HG02870 (cell line): ENCODE measurements at regions not wholly inside any gene's neighbourhood (a gene's known extent, or its start where the extent isn't known, plus 50 kb on each side); places are given as distances from the start of the nearest gene placed in this dataset.
"Not testable (repeated sequence)": the region's sequence is repeated elsewhere in the genome, so short reads cannot be mapped to it uniquely, and the experiment has no call there.

Experiments
- ATAC-seq: cut with Tn5 transposase; IDR thresholded peaks from one replicate; pipeline ENCODE4 v1.9.1; 2021; ENCODE audit warnings: mild to moderate bottlenecking, moderate library complexity; ENCODE audit not compliant: unreplicated experiment

GRCh38 chr3:170712798-170713197, 126.9 kb upstream of the SLC7A14 start:
- no peak for ATAC-seq

DNA sequence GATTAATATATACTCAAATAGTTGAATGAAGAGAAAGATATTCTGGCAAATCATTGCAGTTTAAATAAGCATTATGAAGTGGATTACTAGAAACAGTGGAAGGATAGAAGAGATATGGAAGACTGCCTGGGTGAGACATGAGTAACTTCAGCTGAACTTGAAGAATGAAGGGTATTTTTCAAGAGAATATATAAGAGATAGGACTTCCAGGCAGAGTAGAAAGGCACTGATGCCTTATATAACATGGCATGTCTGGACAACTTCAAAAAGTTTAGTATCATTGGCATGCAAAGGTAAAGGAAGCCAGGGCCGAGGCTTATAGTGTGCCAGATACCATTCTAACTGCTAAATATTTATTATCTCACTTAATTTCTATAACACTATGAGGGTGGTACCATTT, 126.5 kb upstream of the SLC7A14 start:
- no peak for ATAC-seq

GRCh38 chr3:170711786-170712185, 125.9 kb upstream of the SLC7A14 start:
- no peak for ATAC-seq

DNA sequence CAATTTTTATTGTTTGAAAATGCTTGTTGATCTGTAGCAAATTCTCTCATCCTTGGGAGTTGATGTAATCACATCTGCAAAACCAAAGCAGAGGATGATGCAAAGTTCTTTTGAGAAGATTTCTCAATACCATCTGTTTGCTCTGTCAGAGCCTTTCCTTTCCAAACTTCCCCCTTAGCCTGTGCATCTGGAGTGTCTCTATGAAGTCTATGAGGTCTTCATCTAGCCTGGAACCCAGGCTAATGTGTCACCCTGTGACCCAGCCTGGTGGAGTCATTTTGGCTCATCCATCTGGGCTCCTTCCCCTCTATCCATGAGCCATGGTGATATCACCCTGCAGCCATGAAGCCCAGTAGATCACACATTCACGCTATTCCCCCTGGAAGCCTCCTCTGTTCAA, 123.2 kb upstream of the SLC7A14 start:
- ATAC-seq: no peak

GRCh38 chr3:170707899-170708298, 122.0 kb upstream of the SLC7A14 start:
- ATAC-seq: no peak

DNA sequence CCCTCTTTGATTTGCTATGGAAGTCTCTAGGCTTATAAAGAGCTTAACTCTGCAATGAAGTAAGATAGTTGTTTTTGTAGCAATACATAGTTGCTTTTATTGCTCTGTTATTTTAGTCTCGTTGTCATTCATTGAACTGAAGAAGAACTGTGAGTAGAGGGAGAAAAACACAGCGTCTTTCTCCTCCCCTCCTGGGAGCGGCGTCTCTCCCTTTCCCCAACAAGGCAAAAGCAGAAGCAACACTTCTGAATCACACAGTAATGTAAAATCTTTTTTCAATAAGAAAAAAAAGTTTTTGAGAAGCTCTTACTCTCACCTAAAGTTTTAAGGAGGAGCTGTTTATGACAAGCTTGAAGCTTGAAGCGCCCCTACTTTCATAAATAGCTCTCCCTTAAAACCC, 119.3 kb upstream of the SLC7A14 start:
- ATAC-seq: no peak

- no peak for ATAC-seq
These were observed 117.3 kb upstream of the SLC7A14 start for GRCh38 chr3:170703121-170703588.

- ATAC-seq: no peak
These were observed 116.1 kb upstream of the SLC7A14 start for GRCh38 chr3:170701696-170702678.

- ATAC-seq: no peak
These were observed 114.2 kb upstream of the SLC7A14 start for GRCh38 chr3:170700054-170700404.

DNA sequence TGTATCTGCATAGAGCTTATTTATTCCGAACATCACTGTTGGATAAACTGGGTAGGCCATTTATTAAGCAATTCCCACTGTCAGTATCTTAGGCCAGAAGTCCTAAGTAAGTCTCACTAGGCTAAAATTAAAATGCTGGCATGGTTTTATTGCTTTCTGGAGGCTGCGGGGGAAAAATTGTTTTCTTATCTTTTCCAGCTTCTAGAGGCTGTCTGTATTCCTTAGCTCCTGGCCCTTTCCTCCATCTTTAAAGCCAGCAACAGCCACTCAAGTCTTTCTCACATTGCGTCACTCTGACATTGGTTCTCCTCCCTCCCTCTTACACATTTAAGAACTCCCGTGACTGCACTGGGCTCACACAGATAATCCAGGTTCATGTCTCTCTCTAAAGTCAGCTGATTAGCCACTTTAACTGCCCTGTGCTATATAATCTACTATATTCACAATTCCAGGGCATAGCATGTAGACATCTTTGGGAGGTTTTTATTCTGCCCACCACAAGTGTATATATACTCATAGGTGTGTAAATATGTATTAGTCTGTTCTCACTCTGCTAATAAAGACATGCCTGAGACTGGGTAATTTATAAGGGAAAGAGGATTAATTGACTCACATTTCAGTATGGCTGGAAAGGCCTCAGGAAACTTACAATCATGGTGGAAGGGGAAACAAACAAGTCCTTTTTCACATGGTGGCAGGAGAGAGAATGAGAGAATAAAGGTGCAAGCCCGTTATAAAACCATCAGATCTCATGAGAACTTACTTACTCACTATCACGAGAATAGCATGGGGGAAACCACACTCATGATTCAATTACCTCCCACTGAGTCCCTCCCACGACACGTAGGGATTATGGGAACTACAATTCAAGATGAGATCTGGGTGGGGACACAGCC, 113.5 kb upstream of the SLC7A14 start:
- no peak for ATAC-seq

DNA sequence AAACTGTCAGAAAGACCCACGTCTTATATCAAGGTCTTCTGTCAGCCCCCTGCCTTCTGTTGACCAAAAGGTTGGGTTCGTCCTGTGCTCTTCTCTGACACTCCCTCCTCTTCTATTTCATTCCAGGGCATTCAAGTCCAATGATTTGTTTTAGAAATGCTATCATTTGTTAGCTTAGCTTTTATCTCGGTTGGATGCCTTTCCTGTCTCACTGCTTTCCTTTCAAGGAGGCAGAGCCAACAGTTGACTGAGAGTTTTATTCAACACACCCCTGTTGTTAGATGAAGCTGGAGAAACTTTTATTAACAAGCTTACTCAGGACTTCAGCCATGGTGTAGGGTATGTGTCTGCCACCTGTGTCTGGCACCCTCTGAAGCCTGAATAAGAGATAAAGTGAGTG, 112.0 kb upstream of the SLC7A14 start:
- no peak for ATAC-seq

DNA sequence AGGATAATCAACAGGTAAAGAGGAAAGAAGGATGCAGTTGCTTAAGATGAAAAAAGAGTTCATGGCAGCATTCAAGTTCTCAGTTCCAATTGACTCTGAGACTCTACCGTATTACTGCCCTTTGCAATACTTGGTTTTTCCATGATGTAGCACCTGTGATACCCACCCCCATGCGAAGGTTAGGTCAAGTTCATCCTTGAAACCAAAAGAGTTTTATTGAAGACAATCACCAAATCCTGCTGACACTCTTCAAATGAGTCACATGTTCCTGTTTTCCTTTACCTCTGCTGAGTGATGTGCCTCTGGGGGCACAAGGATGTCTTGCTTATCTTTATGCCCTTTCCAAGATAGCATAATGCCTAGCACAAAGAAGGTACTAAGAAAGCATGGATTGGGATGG, 111.3 kb upstream of the SLC7A14 start:
- ATAC-seq: no peak

DNA sequence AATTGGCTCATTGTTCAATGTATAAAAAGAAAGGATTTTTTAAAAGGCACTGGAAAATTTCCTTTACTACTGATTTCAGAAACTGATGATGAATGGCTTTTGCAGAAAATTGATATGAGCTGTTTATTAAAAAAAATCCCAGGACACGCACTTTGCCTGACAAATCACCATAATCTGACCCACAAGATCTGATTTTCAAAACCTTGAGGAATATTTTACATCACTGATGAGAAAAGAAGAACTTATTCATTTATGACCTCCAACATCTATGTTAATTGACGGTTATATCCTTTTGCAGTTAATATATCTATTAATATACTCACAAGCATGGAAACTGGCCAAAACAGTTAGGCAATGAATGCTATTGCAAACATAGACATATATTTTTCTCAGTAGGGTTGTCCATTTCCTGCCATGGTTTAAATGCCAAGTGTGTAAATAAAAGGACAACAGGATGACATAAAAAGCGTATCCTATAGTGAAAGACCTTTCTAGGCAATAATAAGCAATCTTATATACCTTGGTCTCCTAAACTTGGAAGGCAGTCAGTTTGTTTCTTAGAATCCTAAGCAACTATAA, 109.7 kb upstream of the SLC7A14 start:
- ATAC-seq: no peak

- ATAC-seq: no peak
These were observed 106.8 kb upstream of the SLC7A14 start for GRCh38 chr3:170692720-170693119.

DNA sequence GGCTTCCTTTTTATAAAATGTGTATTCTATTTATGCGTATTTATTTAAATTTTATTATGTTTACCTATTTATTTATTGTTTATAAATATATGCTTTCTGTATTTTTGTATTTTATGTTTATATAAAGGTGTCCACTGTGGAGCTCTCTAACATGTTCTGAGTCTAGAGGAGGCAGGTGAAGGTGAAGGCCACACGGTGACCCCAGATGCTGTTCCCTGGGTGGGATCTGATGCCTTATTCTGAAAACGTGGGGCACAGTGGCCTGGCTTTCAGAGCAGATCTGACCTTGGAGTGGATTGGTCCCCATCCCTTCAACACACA, 104.7 kb upstream of the SLC7A14 start:
- no peak for ATAC-seq

GRCh38 chr3:170689893-170690660, 104.2 kb upstream of the SLC7A14 start:
- ATAC-seq: no peak

GRCh38 chr3:170689296-170689829, 103.5 kb upstream of the SLC7A14 start:
- ATAC-seq: no peak

GRCh38 chr3:170688222-170688621, 102.3 kb upstream of the SLC7A14 start:
- ATAC-seq: not testable (repeated sequence)

GRCh38 chr3:170680593-170680992, 94.7 kb upstream of the SLC7A14 start:
- no peak for ATAC-seq

DNA sequence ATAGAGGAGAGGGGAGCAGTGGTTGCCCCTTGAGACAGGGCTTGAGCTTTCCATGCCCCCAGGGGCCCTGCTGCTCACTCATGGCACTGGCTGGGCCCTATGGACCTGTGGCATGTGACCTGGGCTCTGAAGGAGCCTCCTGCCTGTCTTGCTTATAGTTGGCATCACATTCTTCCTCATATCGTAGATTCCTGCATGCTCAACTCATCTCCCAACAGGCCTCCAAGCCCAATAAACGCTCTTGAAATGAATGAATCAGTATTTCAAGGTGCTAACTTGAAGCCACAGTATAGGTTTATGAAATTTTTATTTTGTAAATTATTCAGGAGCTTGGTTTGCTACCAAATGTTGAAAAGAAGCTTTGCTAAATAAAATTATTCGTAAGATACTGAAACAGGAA, 93.3 kb upstream of the SLC7A14 start:
- ATAC-seq: no peak
